ENCODE measurements at regions not wholly inside any gene's neighbourhood (a gene's known extent, or its start where the extent isn't known, plus 50 kb on each side); places are given as distances from the start of the nearest gene placed in this dataset.

DNA sequence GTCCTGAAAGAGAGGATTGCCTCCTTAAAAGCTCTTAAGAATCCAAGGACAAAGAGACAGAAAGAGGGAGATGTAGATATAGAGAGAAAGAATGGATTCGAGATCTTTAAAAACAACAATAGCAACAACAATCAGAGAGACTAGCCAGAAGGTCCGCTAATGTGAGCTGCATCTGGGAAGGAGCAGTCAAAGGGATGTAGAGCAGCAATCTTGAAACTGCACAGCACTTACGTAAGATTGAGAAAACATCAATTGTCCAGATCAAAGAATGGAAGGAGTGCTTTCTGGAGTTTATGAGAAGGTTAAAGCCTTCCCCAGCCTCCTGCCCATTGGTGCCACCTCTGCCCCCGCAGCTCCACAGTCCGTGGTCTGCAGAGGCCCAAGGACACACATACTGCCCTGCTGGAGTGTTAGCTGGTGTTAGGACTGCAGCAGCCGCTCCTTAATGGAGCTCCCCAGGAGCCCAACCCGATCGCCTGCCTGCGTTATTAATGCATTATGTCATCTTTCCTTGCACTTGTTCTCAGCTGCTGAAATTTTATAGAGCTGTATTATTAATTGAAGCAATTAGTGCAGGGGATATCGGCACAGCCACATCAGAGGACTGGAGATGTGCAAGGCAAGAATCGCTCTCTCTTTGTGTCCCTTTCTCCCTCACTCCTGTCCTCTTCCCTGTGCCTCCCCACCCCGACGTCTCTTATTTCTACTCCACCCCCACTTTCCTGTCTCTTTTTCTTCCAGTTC is 73.0 kb upstream of the CALM2 start:
- TF ChIP-seq ZNF232 (CRISPR knock-in tag; IDR thresholded peaks at IDR 0.05) (no peak), ZBTB43 (CRISPR knock-in tag; IDR thresholded peaks at IDR 0.05) (no peak)

Measured in K562 (cell line).